Loucy (cell line): ENCODE measurements at regions not wholly inside any gene's neighbourhood (a gene's known extent, or its start where the extent isn't known, plus 50 kb on each side); places are given as distances from the start of the nearest gene placed in this dataset.

ENCODE experiments used
- H2AFZ ChIP-seq: fragments of 200-600 bp; sonication (generic); 2 replicates; pipeline ENCODE4 v1.6.0; 2016; ENCODE audit warnings: antibody characterized with exemption, mild to moderate bottlenecking, low read length, moderate library complexity
- H3F3A ChIP-seq: fragments of 200-600 bp; 2 replicates; pipeline ENCODE4 v1.6.0; 2016; ENCODE audit warnings: antibody characterized with exemption, low read depth, mild to moderate bottlenecking
- H3K27me3 ChIP-seq: fragments of 200-600 bp; sonication (generic); 2 replicates; pipeline ENCODE4 v1.6.1; 2014; ENCODE audit warnings: low read length, mild to moderate bottlenecking; ENCODE audit not compliant: insufficient read depth, poor library complexity, severe bottlenecking
- H3K36me3 ChIP-seq: fragments of 200-600 bp; sonication (generic); 2 replicates; pipeline ENCODE4 v1.6.1; 2016; ENCODE audit warnings: low read length; ENCODE audit not compliant: insufficient read depth
- H3K4me1 ChIP-seq: fragments of 200-600 bp; sonication (generic); 2 replicates; pipeline ENCODE4 v1.5.1; 2014; ENCODE audit warnings: low read length, mild to moderate bottlenecking; ENCODE audit not compliant: insufficient read depth, poor library complexity, severe bottlenecking
- H3K4me2 ChIP-seq: fragments of 200-600 bp; sonication (generic); 2 replicates; pipeline ENCODE4 v1.6.0; 2014; ENCODE audit warnings: antibody characterized with exemption, low read length, low read depth, mild to moderate bottlenecking; ENCODE audit not compliant: poor library complexity, severe bottlenecking
- H3K4me3 ChIP-seq: fragments of 200-600 bp; sonication (generic); 2 replicates; pipeline ENCODE4 v1.5.1; 2014; ENCODE audit warnings: low read length, mild to moderate bottlenecking, mixed read lengths; ENCODE audit not compliant: poor library complexity, severe bottlenecking
- H3K79me2 ChIP-seq: fragments of 200-600 bp; sonication (generic); 2 replicates; pipeline ENCODE4 v1.6.1; 2014; ENCODE audit warnings: low read length; ENCODE audit not compliant: insufficient read depth
- H3K9ac ChIP-seq: fragments of 200-600 bp; sonication (generic); 2 replicates; pipeline ENCODE4 v1.6.0; 2014; ENCODE audit warnings: mild to moderate bottlenecking, low read depth, low read length, moderate library complexity; ENCODE audit not compliant: poor library complexity, severe bottlenecking
- H3K9me2 ChIP-seq: fragments of 200-600 bp; sonication (generic); replicated peaks from 2 replicates; pipeline ENCODE4 v1.6.1; 2016; ENCODE audit warnings: low read depth, low read length, mixed read lengths
- H3K9me3 ChIP-seq: fragments of 200-600 bp; sonication (generic); 2 replicates; pipeline ENCODE4 v1.6.1; 2014; ENCODE audit warnings: mild to moderate bottlenecking, antibody characterized with exemption, low read length, low read depth; ENCODE audit not compliant: insufficient read depth
- H4K20me1 ChIP-seq: fragments of 200-600 bp; sonication (generic); 2 replicates; pipeline ENCODE4 v1.6.0; 2014; ENCODE audit warnings: antibody characterized with exemption, low read length, mild to moderate bottlenecking; ENCODE audit not compliant: insufficient read depth, poor library complexity, severe bottlenecking
- CTCF ChIP-seq: fragments of 200-600 bp; sonication (generic); conservative IDR thresholded peaks from 2 replicates; pipeline ENCODE4 v1.5.1; 2014; ENCODE audit warnings: mild to moderate bottlenecking, antibody characterized with exemption, low read length
- EZH2phosphoT487 ChIP-seq: fragments of 200-600 bp; IDR thresholded peaks from 2 replicates; pipeline ENCODE4 v1.6.1; 2018; ENCODE audit warnings: antibody characterized with exemption, mild to moderate bottlenecking, moderate library complexity, borderline replicate concordance

GRCh38 chr5:28549588-28549987 is 1511.2 kb upstream of the CDH9 start:
- Histone ChIP-seq H4K20me1 (no peaks in the 10 kb centered on the region), H3K9ac (no peak overlapping the region), H3K4me1 (no peaks in the 10 kb centered on the region), H3K9me2 (no peaks in the 10 kb centered on the region), H3K4me2 (no peak overlapping the region), H2AFZ (no peak overlapping the region), H3F3A (no peaks in the 10 kb centered on the region), H3K79me2 (no peaks in the 10 kb centered on the region), H3K9me3 (no peaks in the 10 kb centered on the region), H3K27me3 (no peaks in the 10 kb centered on the region), H3K4me3 (no peak overlapping the region), H3K36me3 (no peaks in the 10 kb centered on the region)
- TF ChIP-seq EZH2phosphoT487 (no peak), CTCF (no peak)

- Histone ChIP-seq H3K9me3 (no peaks in the 10 kb centered on the region), H3K4me3 (no peak overlapping the region), H3F3A (no peaks in the 10 kb centered on the region), H3K9ac (no peak overlapping the region), H3K79me2 (no peaks in the 10 kb centered on the region), H3K36me3 (no peaks in the 10 kb centered on the region), H4K20me1 (no peaks in the 10 kb centered on the region), H2AFZ (no peak overlapping the region), H3K9me2 (no peaks in the 10 kb centered on the region), H3K27me3 (no peaks in the 10 kb centered on the region), H3K4me1 (no peaks in the 10 kb centered on the region), H3K4me2 (no peak overlapping the region)
- TF ChIP-seq EZH2phosphoT487 (no peak), CTCF (no peak)
These were observed 1510.5 kb upstream of the CDH9 start for GRCh38 chr5:28548856-28549255.

- H3K36me3 ChIP-seq = no peaks in the 10 kb centered on the region
- H4K20me1 ChIP-seq = no peaks in the 10 kb centered on the region
- TF ChIP-seq CTCF (no peak), EZH2phosphoT487 (no peak)
- H3K27me3 ChIP-seq = no peaks in the 10 kb centered on the region
- no peaks in the 10 kb centered on the region for H3K4me1 ChIP-seq
- H2AFZ ChIP-seq = no peak overlapping the region
- no peaks in the 10 kb centered on the region for H3K9me3 ChIP-seq
- H3K4me3 ChIP-seq = no peak overlapping the region
- H3K79me2 ChIP-seq = no peaks in the 10 kb centered on the region
- no peaks in the 10 kb centered on the region for H3F3A ChIP-seq
- H3K4me2 ChIP-seq = no peak overlapping the region
- H3K9me2 ChIP-seq = no peaks in the 10 kb centered on the region
- H3K9ac ChIP-seq = no peak overlapping the region
These were observed 1506.1 kb upstream of the CDH9 start for GRCh38 chr5:28544501-28544900.
